ENCODE measurements at regions not wholly inside any gene's neighbourhood (a gene's known extent, or its start where the extent isn't known, plus 50 kb on each side); places are given as distances from the start of the nearest gene placed in this dataset.

GRCh38 chr4:23234716-23235115 is 542.0 kb downstream of the GBA3 start:
- no peaks in the 10 kb centered on the region for H3K9me3 ChIP-seq (ENCODE audit: insufficient read depth, low read depth, low read length)
- no peaks in the 10 kb centered on the region for H3K79me2 ChIP-seq (ENCODE audit: insufficient read depth, low read length)
- H3K4me1 ChIP-seq (ENCODE audit: insufficient read depth, low read length, poor library complexity, severe bottlenecking), result no peaks in the 10 kb centered on the region
- H2AFZ ChIP-seq (ENCODE audit: low read length), result no peak overlapping the region
- TF ChIP-seq EZH2phosphoT487 (IDR thresholded peaks at IDR 0.05; ENCODE audit: borderline replicate concordance) (no peak), CTCF (conservative IDR thresholded peaks at IDR 0.05; ENCODE audit: low read length) (no peak)
- H3K9me2 ChIP-seq (replicated peaks; ENCODE audit: low read depth, low read length), result no peaks in the 10 kb centered on the region
- H3K27me3 ChIP-seq (ENCODE audit: insufficient read depth, low read length, poor library complexity, severe bottlenecking), result no peaks in the 10 kb centered on the region
- H3F3A ChIP-seq (ENCODE audit: low read depth), result no peaks in the 10 kb centered on the region
- H3K4me3 ChIP-seq (ENCODE audit: low read length, poor library complexity, severe bottlenecking), result no peak overlapping the region
- no peak overlapping the region for H3K4me2 ChIP-seq (ENCODE audit: low read depth, low read length, poor library complexity, severe bottlenecking)
- no peaks in the 10 kb centered on the region for H3K36me3 ChIP-seq (ENCODE audit: insufficient read depth, low read length)
- no peak overlapping the region for H3K9ac ChIP-seq (ENCODE audit: low read depth, low read length, poor library complexity, severe bottlenecking)
- no peaks in the 10 kb centered on the region for H4K20me1 ChIP-seq (ENCODE audit: insufficient read depth, low read length, poor library complexity, severe bottlenecking)

GRCh38 chr4:23234018-23234417 is 541.3 kb downstream of the GBA3 start:
- H3K79me2 ChIP-seq (ENCODE audit: insufficient read depth, low read length), result no peaks in the 10 kb centered on the region
- no peak overlapping the region for H3K4me3 ChIP-seq (ENCODE audit: low read length, poor library complexity, severe bottlenecking)
- H3K9me3 ChIP-seq (ENCODE audit: insufficient read depth, low read depth, low read length), result no peaks in the 10 kb centered on the region
- no peak overlapping the region for H3K4me2 ChIP-seq (ENCODE audit: low read depth, low read length, poor library complexity, severe bottlenecking)
- no peaks in the 10 kb centered on the region for H3K4me1 ChIP-seq (ENCODE audit: insufficient read depth, low read length, poor library complexity, severe bottlenecking)
- no peaks in the 10 kb centered on the region for H4K20me1 ChIP-seq (ENCODE audit: insufficient read depth, low read length, poor library complexity, severe bottlenecking)
- H3K27me3 ChIP-seq (ENCODE audit: insufficient read depth, low read length, poor library complexity, severe bottlenecking), result no peaks in the 10 kb centered on the region
- H3K36me3 ChIP-seq (ENCODE audit: insufficient read depth, low read length), result no peaks in the 10 kb centered on the region
- no peaks in the 10 kb centered on the region for H3K9me2 ChIP-seq (replicated peaks; ENCODE audit: low read depth, low read length)
- H2AFZ ChIP-seq (ENCODE audit: low read length), result no peak overlapping the region
- TF ChIP-seq CTCF (conservative IDR thresholded peaks at IDR 0.05; ENCODE audit: low read length), result no peak
- no peak for TF ChIP-seq EZH2phosphoT487 (IDR thresholded peaks at IDR 0.05; ENCODE audit: borderline replicate concordance)
- no peaks in the 10 kb centered on the region for H3F3A ChIP-seq (ENCODE audit: low read depth)
- H3K9ac ChIP-seq (ENCODE audit: low read depth, low read length, poor library complexity, severe bottlenecking), result no peak overlapping the region

- H3K9ac ChIP-seq (ENCODE audit: low read depth, low read length, poor library complexity, severe bottlenecking), result no peak overlapping the region
- H3K36me3 ChIP-seq (ENCODE audit: insufficient read depth, low read length), result no peaks in the 10 kb centered on the region
- no peaks in the 10 kb centered on the region for H3K9me2 ChIP-seq (replicated peaks; ENCODE audit: low read depth, low read length)
- H3F3A ChIP-seq (ENCODE audit: low read depth), result no peaks in the 10 kb centered on the region
- no peaks in the 10 kb centered on the region for H4K20me1 ChIP-seq (ENCODE audit: insufficient read depth, low read length, poor library complexity, severe bottlenecking)
- no peaks in the 10 kb centered on the region for H3K27me3 ChIP-seq (ENCODE audit: insufficient read depth, low read length, poor library complexity, severe bottlenecking)
- no peaks in the 10 kb centered on the region for H3K4me1 ChIP-seq (ENCODE audit: insufficient read depth, low read length, poor library complexity, severe bottlenecking)
- no peak for TF ChIP-seq EZH2phosphoT487 (IDR thresholded peaks at IDR 0.05; ENCODE audit: borderline replicate concordance)
- no peak for TF ChIP-seq CTCF (conservative IDR thresholded peaks at IDR 0.05; ENCODE audit: low read length)
- no peaks in the 10 kb centered on the region for H3K79me2 ChIP-seq (ENCODE audit: insufficient read depth, low read length)
- H3K9me3 ChIP-seq (ENCODE audit: insufficient read depth, low read depth, low read length), result no peaks in the 10 kb centered on the region
- no peak overlapping the region for H3K4me3 ChIP-seq (ENCODE audit: low read length, poor library complexity, severe bottlenecking)
- no peak overlapping the region for H2AFZ ChIP-seq (ENCODE audit: low read length)
- H3K4me2 ChIP-seq (ENCODE audit: low read depth, low read length, poor library complexity, severe bottlenecking), result no peak overlapping the region
These were observed 540.9 kb downstream of the GBA3 start for GRCh38 chr4:23233596-23233995.
